ENCODE measurements at regions not wholly inside any gene's neighbourhood (a gene's known extent, or its start where the extent isn't known, plus 50 kb on each side); places are given as distances from the start of the nearest gene placed in this dataset.

DNA sequence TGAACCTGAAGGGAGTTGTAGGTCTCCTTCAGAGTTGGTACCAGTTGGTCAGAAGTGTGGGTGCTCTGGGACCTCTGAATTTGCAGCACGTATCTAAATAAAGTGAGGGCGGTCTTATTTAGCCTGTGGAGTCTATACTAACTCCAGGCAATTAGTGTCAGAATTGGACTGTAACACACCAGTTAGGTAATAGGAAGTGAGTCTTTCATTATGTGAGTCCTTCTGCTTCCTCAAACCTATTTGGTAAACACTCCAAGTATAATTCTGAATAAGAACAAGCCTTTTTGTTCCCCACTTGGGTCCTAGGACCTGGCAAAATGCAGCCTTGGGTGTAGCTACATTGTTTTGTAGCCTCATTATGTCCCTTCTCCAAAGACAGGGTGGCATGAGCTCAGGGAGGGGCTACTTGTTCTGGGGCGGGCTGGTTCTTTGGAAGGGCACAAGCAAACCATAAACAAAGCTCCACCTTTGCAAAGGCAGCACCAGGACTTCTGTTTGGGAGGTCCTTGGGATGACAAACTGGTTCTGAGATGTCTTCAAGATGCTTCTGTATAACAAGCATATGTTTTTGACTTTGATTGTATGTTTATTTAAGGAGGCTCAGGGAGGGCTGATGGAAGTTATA, 418.0 kb downstream of the ZNF536 start:
- H3K4me3 Mint-ChIP-seq, result no peak overlapping the region
- H3K9me3 Mint-ChIP-seq, result peaks cover 12% of the 10 kb centered on the region
- TF ChIP-seq, protein P1, sequence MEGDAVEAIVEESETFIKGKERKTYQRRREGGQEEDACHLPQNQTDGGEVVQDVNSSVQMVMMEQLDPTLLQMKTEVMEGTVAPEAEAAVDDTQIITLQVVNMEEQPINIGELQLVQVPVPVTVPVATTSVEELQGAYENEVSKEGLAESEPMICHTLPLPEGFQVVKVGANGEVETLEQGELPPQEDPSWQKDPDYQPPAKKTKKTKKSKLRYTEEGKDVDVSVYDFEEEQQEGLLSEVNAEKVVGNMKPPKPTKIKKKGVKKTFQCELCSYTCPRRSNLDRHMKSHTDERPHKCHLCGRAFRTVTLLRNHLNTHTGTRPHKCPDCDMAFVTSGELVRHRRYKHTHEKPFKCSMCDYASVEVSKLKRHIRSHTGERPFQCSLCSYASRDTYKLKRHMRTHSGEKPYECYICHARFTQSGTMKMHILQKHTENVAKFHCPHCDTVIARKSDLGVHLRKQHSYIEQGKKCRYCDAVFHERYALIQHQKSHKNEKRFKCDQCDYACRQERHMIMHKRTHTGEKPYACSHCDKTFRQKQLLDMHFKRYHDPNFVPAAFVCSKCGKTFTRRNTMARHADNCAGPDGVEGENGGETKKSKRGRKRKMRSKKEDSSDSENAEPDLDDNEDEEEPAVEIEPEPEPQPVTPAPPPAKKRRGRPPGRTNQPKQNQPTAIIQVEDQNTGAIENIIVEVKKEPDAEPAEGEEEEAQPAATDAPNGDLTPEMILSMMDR (IDR thresholded peaks at IDR 0.05), result no peak
- H3K27me3 Mint-ChIP-seq (ENCODE audit: low read depth, poor library complexity), result no peaks in the 10 kb centered on the region
- H3K27ac Mint-ChIP-seq, result no peak overlapping the region
- H3K36me3 Mint-ChIP-seq (ENCODE audit: low read depth), result no peaks in the 10 kb centered on the region
- H3K4me1 Mint-ChIP-seq, result peaks cover 6% of the 10 kb centered on the region
- no peak for DNase-seq

DNA sequence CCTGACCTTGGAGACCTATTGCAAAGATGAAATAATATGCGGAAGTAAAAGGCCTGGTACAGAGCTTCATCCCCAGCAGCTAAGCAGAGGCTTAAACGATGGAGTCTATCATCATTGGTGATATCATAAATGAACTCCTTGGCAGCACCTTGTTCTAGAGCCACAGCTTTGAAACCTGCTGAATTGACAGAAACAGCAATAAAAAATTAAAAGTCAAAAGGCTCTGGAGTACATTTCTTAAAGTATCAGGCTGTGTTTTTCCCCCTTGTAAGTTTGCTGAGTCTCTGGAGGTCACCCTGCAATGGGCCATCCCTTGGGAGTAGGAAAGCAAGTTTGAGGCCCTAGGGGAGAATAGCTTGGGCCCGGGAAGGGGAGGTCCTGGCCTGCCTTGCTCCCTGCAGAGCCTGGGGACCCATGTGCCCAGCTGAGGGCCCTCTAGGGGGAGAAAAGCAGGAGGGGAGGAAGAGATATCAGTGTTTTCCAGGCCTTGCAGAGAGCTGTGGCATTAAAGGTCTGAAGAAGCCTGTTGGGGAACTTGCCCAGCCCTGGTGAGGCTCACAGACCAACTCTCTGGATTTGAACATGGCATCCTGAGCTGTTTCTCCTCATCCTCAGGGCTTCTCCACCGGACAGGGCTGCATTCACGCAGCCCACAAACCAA, 416.1 kb downstream of the ZNF536 start:
- Mint-ChIP-seq H3K9me3 (peaks cover 12% of the 10 kb centered on the region), H3K27ac (no peak overlapping the region), H3K4me1 (peaks cover 11% of the 10 kb centered on the region), H3K4me3 (no peak overlapping the region), H3K27me3 (ENCODE audit: low read depth, poor library complexity) (no peaks in the 10 kb centered on the region), H3K36me3 (ENCODE audit: low read depth) (no peaks in the 10 kb centered on the region)
- DNase-seq, result no peak
- TF ChIP-seq, protein P1 (IDR thresholded peaks at IDR 0.05), result no peak

DNA sequence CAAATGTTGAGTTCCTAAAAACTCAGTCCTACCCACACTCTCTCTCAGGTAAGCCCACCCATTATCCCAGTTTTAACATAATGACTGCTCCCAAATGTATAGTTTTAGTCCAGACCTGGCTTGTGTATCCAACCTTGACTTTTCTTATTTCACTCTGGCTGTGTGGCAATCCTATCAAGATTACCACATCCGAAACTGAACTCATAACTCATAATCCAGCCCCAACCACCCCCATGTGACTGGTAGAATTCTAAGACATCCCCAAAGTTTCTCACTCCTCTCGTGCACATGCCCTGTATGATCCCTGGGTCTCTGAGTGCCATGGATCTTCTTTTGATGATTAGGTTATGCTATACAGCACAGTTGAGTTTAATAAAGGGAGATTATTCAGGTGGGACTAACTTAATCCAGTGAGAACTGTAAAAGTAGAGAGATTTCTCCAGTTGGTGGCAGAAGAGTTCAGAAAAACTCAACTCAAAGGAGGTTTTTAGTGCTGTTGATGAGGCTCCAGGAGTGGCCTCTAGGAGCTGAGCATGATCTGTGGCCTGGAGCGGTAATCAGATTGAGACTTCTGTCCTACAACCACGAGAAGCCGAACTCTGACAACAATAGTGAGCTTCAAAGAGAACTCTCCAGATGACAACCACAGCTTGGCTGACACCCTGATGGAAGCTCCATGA, 413.4 kb downstream of the ZNF536 start:
- no peaks in the 10 kb centered on the region for H3K27me3 Mint-ChIP-seq (ENCODE audit: low read depth, poor library complexity)
- peaks cover 12% of the 10 kb centered on the region for H3K9me3 Mint-ChIP-seq
- no peak overlapping the region for H3K27ac Mint-ChIP-seq
- no peaks in the 10 kb centered on the region for H3K36me3 Mint-ChIP-seq (ENCODE audit: low read depth)
- H3K4me1 Mint-ChIP-seq, result peaks cover 5% of the 10 kb centered on the region
- H3K4me3 Mint-ChIP-seq, result no peak overlapping the region
- no peak for DNase-seq
- TF ChIP-seq, protein P1 (IDR thresholded peaks at IDR 0.05), result no peak

DNA sequence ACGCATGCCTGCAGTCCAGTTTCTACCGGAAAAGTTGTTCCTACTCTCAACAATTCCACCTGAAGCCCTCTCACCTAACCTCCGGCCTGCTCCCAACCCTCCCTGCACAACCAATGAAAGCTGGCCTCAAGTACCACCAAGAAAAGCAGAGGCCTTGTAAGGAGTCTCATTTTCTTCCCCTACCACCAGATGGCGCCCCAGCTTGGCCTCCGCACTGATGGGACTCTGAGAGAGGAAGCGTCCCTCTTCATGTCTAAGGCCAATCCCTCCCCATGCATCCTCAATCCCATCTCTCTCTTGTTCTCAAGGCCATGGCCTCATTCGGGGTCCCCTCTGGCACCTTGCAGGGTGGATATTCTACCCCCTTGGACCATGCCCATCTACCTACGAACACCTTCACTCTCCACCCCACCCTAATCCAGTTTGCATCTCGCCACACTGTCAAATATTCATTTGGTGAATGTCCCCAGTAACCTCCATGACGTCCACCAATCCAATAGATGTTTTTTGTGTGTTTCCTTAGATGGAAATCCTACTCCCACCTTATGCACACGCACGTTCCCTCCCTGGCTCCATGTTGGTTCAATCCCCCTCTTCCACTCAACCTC, 412.8 kb downstream of the ZNF536 start:
- Mint-ChIP-seq H3K9me3 (peaks cover 12% of the 10 kb centered on the region), H3K27me3 (ENCODE audit: low read depth, poor library complexity) (no peaks in the 10 kb centered on the region), H3K27ac (no peak overlapping the region), H3K4me1 (peaks cover 5% of the 10 kb centered on the region), H3K36me3 (ENCODE audit: low read depth) (no peaks in the 10 kb centered on the region), H3K4me3 (no peak overlapping the region)
- peak; percentile 46 for DNase-seq
- TF ChIP-seq, protein P1 (IDR thresholded peaks at IDR 0.05), result peak; percentile 48

DNA sequence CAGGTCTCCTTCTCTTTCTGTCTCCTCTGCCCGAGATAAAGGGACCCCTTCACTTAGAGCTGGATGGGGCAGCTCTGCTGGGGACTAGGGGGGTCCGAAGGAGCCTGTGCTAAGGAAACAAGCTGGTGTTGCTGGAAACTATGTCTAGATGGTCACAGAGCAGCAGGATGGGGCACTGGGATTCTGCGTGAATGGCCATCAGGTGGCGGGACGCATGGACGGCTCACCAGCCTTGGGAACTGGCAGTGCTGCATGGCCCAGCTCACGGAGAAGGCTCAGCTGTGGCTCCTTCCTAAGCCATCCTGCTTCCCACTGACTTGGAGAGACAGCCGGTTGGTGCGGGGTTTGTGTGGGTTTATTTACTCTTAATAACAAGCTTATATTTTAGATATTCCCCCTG, 411.8 kb downstream of the ZNF536 start:
- Mint-ChIP-seq H3K36me3 (ENCODE audit: low read depth) (no peaks in the 10 kb centered on the region), H3K27me3 (ENCODE audit: low read depth, poor library complexity) (no peaks in the 10 kb centered on the region), H3K4me1 (peaks cover 13% of the 10 kb centered on the region), H3K27ac (no peak overlapping the region), H3K4me3 (no peak overlapping the region), H3K9me3 (peaks cover 4% of the 10 kb centered on the region)
- no peak for DNase-seq
- TF ChIP-seq, protein P1 (IDR thresholded peaks at IDR 0.05), result no peak

All from nephron progenitor cell (in vitro differentiated cells).